OCI-LY7 (cell line): ENCODE measurements at regions not wholly inside any gene's neighbourhood (a gene's known extent, or its start where the extent isn't known, plus 50 kb on each side); places are given as distances from the start of the nearest gene placed in this dataset.

ENCODE experiments used
- BruUV-seq: library from RNA; stranded (reverse); fragments of 400-500 nt; replicated peaks from 2 replicates; lab custom pipeline; 2021; lab: Mats Ljungman, UMichigan
- CTCF ChIA-PET: fragments of 300-600 bp; sonication (Branson Sonifier 250); formaldehyde crosslinking; loops from one replicate; lab custom pipeline; 2022; ENCODE audit warnings: antibody characterized with exemption; ENCODE audit not compliant: unreplicated experiment; lab: Charles Lee
- POLR2A ChIA-PET: fragments of 300-600 bp; sonication (Branson Sonifier 250); formaldehyde crosslinking; loops from one replicate; lab custom pipeline; 2022; ENCODE audit warnings: antibody characterized with exemption; lab: Charles Lee
- DNase-seq: peaks from one replicate; pipeline ENCODE4 v3.0.0-alpha.2; 2015; ENCODE audit warnings: low spot score
- H2AFZ ChIP-seq: fragments of 200-600 bp; sonication (generic), shearing (Covaris generic); 2 replicates; pipeline ENCODE4 v1.6.1; 2014; ENCODE audit warnings: mild to moderate bottlenecking, antibody characterized with exemption, low read length, moderate library complexity
- H3K27ac ChIP-seq: fragments of 200-600 bp; sonication (generic); 2 replicates; pipeline ENCODE4 v1.5.1; 2014; ENCODE audit warnings: mixed run types, low read depth, mild to moderate bottlenecking, moderate library complexity, low read length, inconsistent platforms; ENCODE audit not compliant: poor library complexity, severe bottlenecking
- H3K36me3 ChIP-seq: fragments of 200-600 bp; sonication (generic); 2 replicates; pipeline ENCODE4 v1.6.1; 2014; ENCODE audit warnings: mild to moderate bottlenecking, antibody characterized with exemption, low read length, moderate library complexity, mixed read lengths; ENCODE audit not compliant: insufficient read depth
- H3K4me1 ChIP-seq: fragments of 200-600 bp; sonication (generic); 2 replicates; pipeline ENCODE4 v1.5.1; 2014; ENCODE audit warnings: mild to moderate bottlenecking, low read length; ENCODE audit not compliant: insufficient read depth, poor library complexity, severe bottlenecking
- H3K4me2 ChIP-seq: fragments of 200-600 bp; sonication (generic); 2 replicates; pipeline ENCODE4 v1.6.1; 2014; ENCODE audit warnings: mild to moderate bottlenecking, low read length
- H3K4me3 ChIP-seq: fragments of 200-600 bp; sonication (generic); 2 replicates; pipeline ENCODE4 v1.5.1; 2014; ENCODE audit warnings: mild to moderate bottlenecking, low read depth, low read length; ENCODE audit not compliant: poor library complexity, severe bottlenecking
- H3K79me2 ChIP-seq: fragments of 200-600 bp; sonication (generic); 2 replicates; pipeline ENCODE4 v1.6.1; 2016; ENCODE audit warnings: low read depth, mild to moderate bottlenecking, low read length, moderate library complexity, mixed read lengths; ENCODE audit not compliant: insufficient read depth
- H3K9me2 ChIP-seq: fragments of 200-600 bp; sonication (generic); 2 replicates; pipeline ENCODE4 v1.6.1; 2016; ENCODE audit warnings: mild to moderate bottlenecking, low read length, mixed read lengths; ENCODE audit not compliant: insufficient read depth
- H3K9me3 ChIP-seq: fragments of 200-600 bp; sonication (generic); 2 replicates; pipeline ENCODE4 v1.6.1; 2014; ENCODE audit warnings: mild to moderate bottlenecking, mixed run types, low read length, mixed read lengths
- H4K20me1 ChIP-seq: fragments of 200-600 bp; sonication (generic); 2 replicates; pipeline ENCODE4 v1.6.1; 2014; ENCODE audit warnings: mild to moderate bottlenecking, antibody characterized with exemption, low read length, moderate library complexity, mixed read lengths; ENCODE audit not compliant: insufficient read depth
- EZH2phosphoT487 ChIP-seq: fragments of 200-600 bp; sonication (generic); IDR thresholded peaks from 2 replicates; pipeline ENCODE4 v1.6.1; 2018; ENCODE audit warnings: low read depth, borderline replicate concordance, mild to moderate bottlenecking, mixed run types, antibody characterized with exemption, low read length, moderate library complexity, mixed read lengths
- intact Hi-C: fragments of 100-400 bp; cut with micrococcal nuclease; formaldehyde crosslinking; loops from one replicate; pipeline ENCODE4 v1.10.0; 2022; ENCODE audit not compliant: unreplicated experiment
- TF ChIP-seq, protein P1 (sequence below): fragments of 200-600 bp; sonication (generic); conservative IDR thresholded peaks from 2 replicates; pipeline ENCODE4 v1.5.1; 2014; ENCODE audit warnings: mild to moderate bottlenecking, antibody characterized with exemption, low read length, moderate library complexity, mixed read lengths

DNA sequence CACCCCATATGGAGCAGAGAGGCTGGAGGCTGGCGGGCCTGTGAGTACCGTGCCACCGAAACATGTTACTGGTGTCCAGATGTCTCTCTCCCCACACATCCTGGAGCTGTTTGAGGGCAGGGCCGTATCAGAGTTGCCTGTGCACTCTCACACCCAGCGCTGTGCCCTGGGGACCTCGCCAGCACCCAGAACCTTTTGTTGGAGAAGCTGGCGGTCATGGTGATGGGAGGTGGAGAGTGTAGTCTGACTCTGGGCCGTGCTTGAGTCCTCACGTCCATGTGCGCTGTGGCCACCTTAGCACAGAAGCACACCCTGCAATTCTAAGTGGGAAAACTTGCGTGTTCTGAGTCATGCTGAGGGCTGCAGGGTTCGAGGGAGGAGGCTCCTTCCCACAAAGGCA, 259.2 kb downstream of the NDUFA10 start:
- Histone ChIP-seq H3K79me2 (no peaks in the 10 kb centered on the region), H3K4me2 (no peak overlapping the region), H2AFZ (no peak overlapping the region), H3K4me1 (no peaks in the 10 kb centered on the region), H3K4me3 (no peak overlapping the region), H3K9me3 (no peaks in the 10 kb centered on the region), H3K9me2 (no peaks in the 10 kb centered on the region), H3K27ac (no peak overlapping the region), H4K20me1 (no peaks in the 10 kb centered on the region), H3K36me3 (no peaks in the 10 kb centered on the region)
- intact Hi-C loops: no loop called here
- no peak for DNase-seq
- no TSS peak for BruUV-seq
- POLR2A ChIA-PET: no interaction called here
- TF ChIP-seq EZH2phosphoT487: no peak
- TF ChIP-seq, protein P1, sequence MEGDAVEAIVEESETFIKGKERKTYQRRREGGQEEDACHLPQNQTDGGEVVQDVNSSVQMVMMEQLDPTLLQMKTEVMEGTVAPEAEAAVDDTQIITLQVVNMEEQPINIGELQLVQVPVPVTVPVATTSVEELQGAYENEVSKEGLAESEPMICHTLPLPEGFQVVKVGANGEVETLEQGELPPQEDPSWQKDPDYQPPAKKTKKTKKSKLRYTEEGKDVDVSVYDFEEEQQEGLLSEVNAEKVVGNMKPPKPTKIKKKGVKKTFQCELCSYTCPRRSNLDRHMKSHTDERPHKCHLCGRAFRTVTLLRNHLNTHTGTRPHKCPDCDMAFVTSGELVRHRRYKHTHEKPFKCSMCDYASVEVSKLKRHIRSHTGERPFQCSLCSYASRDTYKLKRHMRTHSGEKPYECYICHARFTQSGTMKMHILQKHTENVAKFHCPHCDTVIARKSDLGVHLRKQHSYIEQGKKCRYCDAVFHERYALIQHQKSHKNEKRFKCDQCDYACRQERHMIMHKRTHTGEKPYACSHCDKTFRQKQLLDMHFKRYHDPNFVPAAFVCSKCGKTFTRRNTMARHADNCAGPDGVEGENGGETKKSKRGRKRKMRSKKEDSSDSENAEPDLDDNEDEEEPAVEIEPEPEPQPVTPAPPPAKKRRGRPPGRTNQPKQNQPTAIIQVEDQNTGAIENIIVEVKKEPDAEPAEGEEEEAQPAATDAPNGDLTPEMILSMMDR: no peak
- CTCF ChIA-PET: no interaction called here

DNA sequence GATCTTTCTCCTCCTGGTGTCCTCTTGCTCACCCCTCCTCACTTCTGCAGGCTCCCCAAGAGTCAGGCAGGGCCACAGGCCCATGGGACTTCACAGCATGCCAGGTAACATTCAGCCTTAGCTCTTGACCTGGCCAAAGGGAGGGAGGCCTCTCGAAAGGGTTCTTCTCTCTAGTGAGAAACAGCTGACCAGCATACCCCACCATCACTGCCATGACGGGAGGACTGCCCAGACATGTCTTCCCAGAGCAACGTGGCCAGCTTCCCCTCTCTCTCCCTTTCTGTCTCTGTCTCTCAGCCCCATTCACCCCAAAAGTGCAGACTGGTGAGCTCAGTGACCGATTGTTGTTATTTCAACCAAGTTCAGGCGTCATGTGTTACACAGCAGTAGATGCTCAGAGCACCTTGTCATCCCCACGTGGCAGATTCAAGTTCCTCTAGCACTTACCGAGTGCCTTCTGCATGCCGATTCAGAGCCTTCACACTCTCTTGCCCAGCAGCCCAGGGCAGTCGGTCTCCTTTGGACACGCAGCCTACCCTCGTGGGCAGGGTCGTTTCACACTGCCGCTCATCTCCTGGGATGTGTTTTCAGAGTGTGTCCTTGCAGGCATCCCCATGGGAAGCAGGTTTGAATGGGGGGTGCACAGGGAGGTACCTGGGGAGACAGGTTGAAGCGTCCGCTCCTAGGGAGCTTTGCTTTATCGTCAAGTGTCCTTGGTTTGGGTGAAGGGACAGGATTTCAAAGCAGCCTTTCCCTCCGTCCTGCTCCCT, 259.9 kb downstream of the NDUFA10 start:
- BruUV-seq: no TSS peak
- POLR2A ChIA-PET: no interaction called here

More for the DNA sequence above, 259.9 kb downstream of the NDUFA10 start:
- Histone ChIP-seq H3K36me3 (no peaks in the 10 kb centered on the region), H3K9me3 (no peaks in the 10 kb centered on the region), H3K4me3 (no peak overlapping the region), H3K4me2 (no peak overlapping the region), H3K4me1 (no peaks in the 10 kb centered on the region), H3K9me2 (no peaks in the 10 kb centered on the region), H2AFZ (no peak overlapping the region), H3K79me2 (no peaks in the 10 kb centered on the region), H4K20me1 (no peaks in the 10 kb centered on the region), H3K27ac (no peak overlapping the region)
- CTCF ChIA-PET: no interaction called here
- intact Hi-C loops: no loop called here
- TF ChIP-seq EZH2phosphoT487: no peak
- TF ChIP-seq, protein P1: no peak
- no peak for DNase-seq
